Ovary (tissue), 3 donors: ENCODE measurements at regions not wholly inside any gene's neighbourhood (a gene's known extent, or its start where the extent isn't known, plus 50 kb on each side); places are given as distances from the start of the nearest gene placed in this dataset.

ENCODE experiments used
- CTCF ChIP-seq, 3 donors: fragments of 450-650 bp in 2 of 3; fragments of 200-600 bp in 1 of 3; IDR thresholded peaks; one replicate each; pipeline versions ENCODE4 v1.5.1 to v1.8.0; 2016 to 2022; ENCODE audit warnings: antibody characterized with exemption in 3 of 3, mild to moderate bottlenecking in 1 of 3
- EP300 ChIP-seq: sonication (generic); formaldehyde crosslinking; IDR thresholded peaks from one replicate; pipeline ENCODE4 v1.6.1; 2017; ENCODE audit warnings: antibody characterized with exemption
- POLR2A ChIP-seq: fragments of 450-650 bp; IDR thresholded peaks from one replicate; pipeline ENCODE4 v1.6.1; 2017; ENCODE audit warnings: antibody characterized with exemption, mild to moderate bottlenecking, moderate library complexity
- donor health status: DM: no; HTN: no; CAD: no.

- no peak for TF ChIP-seq CTCF (IDR thresholded peaks at IDR 0.05)
- no peak for TF ChIP-seq EP300
- no peak for TF ChIP-seq POLR2A
Observed at GRCh38 chr16:79769928-79770243, 169.3 kb upstream of the MAF start.
